ENCODE measurements at regions not wholly inside any gene's neighbourhood (a gene's known extent, or its start where the extent isn't known, plus 50 kb on each side); places are given as distances from the start of the nearest gene placed in this dataset.

DNA sequence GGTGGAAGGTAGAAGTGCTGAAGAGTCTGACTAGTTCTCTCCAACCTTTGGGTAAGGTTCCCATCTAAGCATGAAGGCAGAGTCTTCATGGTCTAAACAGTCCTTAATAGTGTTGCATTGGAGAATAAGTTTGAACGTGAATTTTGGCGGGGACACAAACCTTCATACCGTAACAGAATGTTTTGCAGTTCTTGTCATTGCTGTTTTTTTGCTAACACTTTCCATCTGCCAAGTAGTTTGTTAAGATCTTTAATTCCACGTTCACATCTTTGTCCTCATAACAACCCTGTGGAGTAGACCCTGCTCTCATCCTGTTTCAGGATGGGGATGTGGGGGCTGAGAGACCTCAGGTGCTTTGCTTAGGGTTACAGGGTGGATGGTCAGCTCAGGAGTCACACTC lies 936.9 kb upstream of the EEF2KMT start:
- FAIRE-seq: no peak
- TF ChIP-seq POLR2A (IDR thresholded peaks at IDR 0.05; ENCODE audit: low read depth, low read length): no peak

GRCh38 chr16:6032438-6032837 lies 934.8 kb upstream of the EEF2KMT start:
- DNase-seq (ENCODE audit: insufficient read length, low spot score) (no peak), FAIRE-seq (no peak)

More for the DNA sequence above, 936.9 kb upstream of the EEF2KMT start:
- DNase-seq (ENCODE audit: insufficient read length, low spot score): no peak

GRCh38 chr16:6031567-6031966 lies 934.0 kb upstream of the EEF2KMT start:
- FAIRE-seq (no peak), DNase-seq (ENCODE audit: insufficient read length, low spot score) (no peak)
- TF ChIP-seq POLR2A (IDR thresholded peaks at IDR 0.05; ENCODE audit: low read depth, low read length): no peak

More at GRCh38 chr16:6032438-6032837, 934.8 kb upstream of the EEF2KMT start:
- TF ChIP-seq POLR2A (IDR thresholded peaks at IDR 0.05; ENCODE audit: low read depth, low read length): no peak

GRCh38 chr16:6031102-6031501 lies 933.5 kb upstream of the EEF2KMT start:
- no peak for FAIRE-seq
- DNase-seq (ENCODE audit: insufficient read length, low spot score): no peak
- TF ChIP-seq POLR2A (IDR thresholded peaks at IDR 0.05; ENCODE audit: low read depth, low read length): no peak

DNA sequence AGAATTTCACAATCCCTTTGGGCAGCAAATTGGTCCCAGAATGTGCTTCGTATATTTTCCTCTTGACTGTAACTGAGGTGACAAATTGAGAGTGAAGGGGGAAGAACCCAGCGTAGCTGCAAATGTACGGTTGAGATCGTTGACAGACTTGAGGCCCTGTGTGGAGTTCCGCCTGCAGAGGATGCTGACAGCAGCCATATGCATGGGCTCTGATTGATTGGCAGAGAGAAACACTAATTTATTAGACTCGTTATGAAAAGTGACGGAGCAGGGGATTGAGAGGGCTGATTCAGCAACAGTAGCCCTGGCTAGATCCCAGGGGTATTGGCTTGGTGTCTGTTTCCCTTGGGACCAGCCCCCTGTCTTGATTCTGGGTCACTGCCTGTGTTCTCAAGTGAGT lies 930.1 kb upstream of the EEF2KMT start:
- no peak for TF ChIP-seq POLR2A (IDR thresholded peaks at IDR 0.05; ENCODE audit: low read depth, low read length)
- DNase-seq (ENCODE audit: insufficient read length, low spot score): no peak
- FAIRE-seq: no peak

- DNase-seq (ENCODE audit: insufficient read length, low spot score) (no peak), FAIRE-seq (no peak)
- TF ChIP-seq POLR2A (IDR thresholded peaks at IDR 0.05; ENCODE audit: low read depth, low read length): no peak
Measured at GRCh38 chr16:6023449-6023848, 925.9 kb upstream of the EEF2KMT start.

GRCh38 chr16:6021276-6021943 lies 923.8 kb upstream of the EEF2KMT start:
- DNase-seq (ENCODE audit: insufficient read length, low spot score) (no peak), FAIRE-seq (no peak)
- TF ChIP-seq POLR2A (IDR thresholded peaks at IDR 0.05; ENCODE audit: low read depth, low read length): no peak

- FAIRE-seq (no peak), DNase-seq (ENCODE audit: insufficient read length, low spot score) (no peak)
- TF ChIP-seq POLR2A (IDR thresholded peaks at IDR 0.05; ENCODE audit: low read depth, low read length): no peak
Measured at GRCh38 chr16:6020162-6020985, 922.8 kb upstream of the EEF2KMT start.

DNA sequence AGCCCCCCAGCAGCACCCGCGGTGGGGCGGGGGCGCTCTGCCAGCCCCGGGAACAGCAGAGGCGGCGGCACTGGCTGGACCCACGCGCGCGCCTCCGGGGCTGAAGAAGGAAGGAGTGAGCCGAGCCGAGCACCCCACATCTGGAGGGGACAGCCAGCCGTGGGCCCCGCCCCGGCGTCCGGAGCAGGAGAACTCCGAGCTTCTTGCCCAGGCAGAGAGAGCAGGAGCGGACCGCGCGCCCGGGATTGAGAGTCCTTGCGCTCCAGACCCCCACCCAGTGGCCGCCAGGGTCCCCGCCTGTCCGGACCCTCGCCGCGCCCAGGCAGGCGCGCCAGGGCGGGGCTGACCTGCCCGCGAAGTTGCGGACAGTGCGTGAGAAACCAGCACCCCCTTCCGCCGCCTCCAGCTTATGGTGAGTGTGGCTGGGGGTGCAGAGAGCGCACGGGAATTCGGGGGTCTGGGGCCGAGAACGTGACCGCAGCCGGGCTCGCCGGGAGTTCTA lies 921.9 kb upstream of the EEF2KMT start:
- DNase-seq (ENCODE audit: insufficient read length, low spot score) (no peak), FAIRE-seq (no peak)
- TF ChIP-seq POLR2A (IDR thresholded peaks at IDR 0.05; ENCODE audit: low read depth, low read length): no peak

DNA sequence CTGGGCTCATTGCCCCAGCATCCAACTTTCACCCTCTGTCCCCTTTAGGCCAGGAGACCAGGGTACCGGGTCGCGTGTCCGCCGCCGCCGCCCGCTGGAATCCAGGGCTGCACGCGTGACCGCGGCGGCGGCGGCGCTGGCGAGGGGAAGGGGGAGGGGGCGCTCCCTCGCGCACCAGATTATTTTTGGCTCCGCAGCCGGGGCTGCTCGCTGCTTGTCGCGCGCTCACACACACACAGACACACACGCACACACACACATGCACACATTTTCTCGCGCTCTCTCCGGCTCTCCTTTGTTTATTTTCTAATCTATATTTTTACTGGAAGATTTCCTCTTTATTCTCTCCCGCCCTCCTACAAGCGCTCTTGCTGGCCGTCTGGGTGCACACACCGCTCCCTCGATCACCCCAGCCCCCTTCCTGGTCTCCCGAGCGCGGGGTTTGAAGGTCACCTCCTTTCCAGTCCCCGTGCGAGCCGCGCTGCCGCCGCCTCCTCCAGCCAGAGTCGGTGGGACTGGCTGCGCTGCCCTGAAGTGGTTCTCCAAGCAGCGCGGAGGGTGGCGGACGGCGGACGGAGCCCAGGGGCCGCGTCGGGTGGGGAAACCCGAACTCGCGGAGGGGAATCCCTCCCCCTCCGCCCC lies 921.4 kb upstream of the EEF2KMT start:
- no peak for TF ChIP-seq POLR2A (IDR thresholded peaks at IDR 0.05; ENCODE audit: low read depth, low read length)
- FAIRE-seq: no peak
- no peak for DNase-seq (ENCODE audit: insufficient read length, low spot score)

DNA sequence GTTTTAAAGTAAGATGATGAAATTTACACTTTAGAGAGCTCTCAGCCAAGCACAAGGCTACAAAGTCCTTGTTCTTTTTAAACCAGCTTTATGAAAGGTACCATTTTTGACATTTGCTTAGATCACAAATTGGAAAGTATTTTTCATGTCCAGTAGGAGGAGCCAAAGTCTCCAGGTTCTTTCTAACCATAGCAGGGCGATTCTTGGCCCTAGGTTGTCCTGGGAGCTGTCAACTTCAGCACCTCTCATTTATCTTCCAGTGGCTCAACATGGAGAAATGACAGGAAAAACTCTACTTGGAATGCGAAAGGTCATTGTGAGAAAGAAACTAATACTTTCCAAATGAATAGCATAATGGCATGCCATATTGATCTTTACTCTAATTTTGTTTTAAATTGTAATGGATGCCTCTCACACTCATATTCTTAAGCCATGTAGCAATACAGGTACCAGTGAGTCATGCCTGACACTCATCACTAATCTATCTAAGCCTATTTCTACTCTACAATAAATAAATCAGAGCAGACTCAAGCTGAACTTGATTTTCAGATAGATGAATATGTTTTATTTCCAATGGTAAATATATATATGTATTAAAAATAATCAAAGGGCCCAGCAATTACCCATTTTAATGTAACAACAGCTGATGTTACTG lies 919.1 kb upstream of the EEF2KMT start:
- no peak for TF ChIP-seq POLR2A (IDR thresholded peaks at IDR 0.05; ENCODE audit: low read depth, low read length)
- peak; percentile 38 for DNase-seq (ENCODE audit: insufficient read length, low spot score)
- no peak for FAIRE-seq

GRCh38 chr16:6012716-6013115 lies 915.1 kb upstream of the EEF2KMT start:
- no peak for TF ChIP-seq POLR2A (IDR thresholded peaks at IDR 0.05; ENCODE audit: low read depth, low read length)
- no peak for FAIRE-seq

DNA sequence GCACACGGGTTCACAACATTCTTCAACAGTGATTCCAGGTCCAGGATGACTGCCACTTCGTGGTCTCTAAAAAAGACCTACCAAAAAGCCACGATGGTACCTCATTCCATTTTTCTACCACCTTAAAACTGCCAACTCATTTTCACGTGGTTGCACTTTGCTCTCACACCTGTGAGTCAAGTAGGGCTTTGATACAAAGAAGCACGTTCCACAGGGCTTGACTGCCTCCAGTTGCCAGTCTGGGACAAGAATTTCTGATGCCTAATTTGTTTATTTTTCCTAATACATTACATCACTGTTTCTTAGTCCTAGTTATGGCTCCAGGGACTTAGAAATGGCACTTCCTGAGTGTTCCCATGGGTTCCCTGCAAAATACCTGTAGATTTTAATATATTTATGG lies 911.6 kb upstream of the EEF2KMT start:
- DNase-seq (ENCODE audit: insufficient read length, low spot score) (no peak), FAIRE-seq (no peak)
- no peak for TF ChIP-seq POLR2A (IDR thresholded peaks at IDR 0.05; ENCODE audit: low read depth, low read length)

More at GRCh38 chr16:6012716-6013115, 915.1 kb upstream of the EEF2KMT start:
- no peak for DNase-seq (ENCODE audit: insufficient read length, low spot score)

DNA sequence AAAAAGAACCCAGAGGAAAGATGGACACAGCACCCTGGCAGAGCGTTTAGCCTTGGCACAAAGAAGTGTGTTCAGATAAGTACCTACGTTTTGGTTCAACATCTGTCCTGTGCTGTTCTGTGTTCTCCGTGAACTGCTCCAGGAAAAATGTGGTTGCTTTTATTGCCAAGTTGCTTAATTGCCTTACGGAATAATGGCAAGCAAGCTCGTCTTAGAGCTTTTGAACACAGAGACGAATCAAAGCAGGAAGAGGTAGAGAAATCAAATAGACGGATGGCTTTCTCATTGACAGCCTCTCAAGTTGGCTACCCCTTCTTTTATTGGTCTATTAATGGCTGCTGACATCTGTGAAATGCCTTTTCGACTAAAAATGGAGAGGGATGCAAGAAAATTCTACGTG lies 911.1 kb upstream of the EEF2KMT start:
- no peak for TF ChIP-seq POLR2A (IDR thresholded peaks at IDR 0.05; ENCODE audit: low read depth, low read length)
- FAIRE-seq (no peak), DNase-seq (ENCODE audit: insufficient read length, low spot score) (no peak)

Measured in H54 (cell line).